Liver (tissue), 3 donors: ENCODE measurements at regions not wholly inside any gene's neighbourhood (a gene's known extent, or its start where the extent isn't known, plus 50 kb on each side); places are given as distances from the start of the nearest gene placed in this dataset.

Source experiments
- ATF3 ChIP-seq: IDR thresholded peaks from 2 replicates; pipeline ENCODE4 v1.6.1; 2016; ENCODE audit warnings: antibody characterized with exemption
- CTCF ChIP-seq: fragments of 150-350 bp; IDR thresholded peaks from 2 replicates; pipeline ENCODE4 v1.5.1; 2017; ENCODE audit warnings: improper control_type of control experiment, low read depth, low read length; ENCODE audit not compliant: missing input control
- FOXA1 ChIP-seq: IDR thresholded peaks from 2 replicates; pipeline ENCODE4 v1.6.1; 2016; ENCODE audit warnings: antibody characterized with exemption
- HNF4A ChIP-seq, 2 donors: conservative IDR thresholded peaks; 2 replicates each; pipeline ENCODE4 v1.6.1; 2016; ENCODE audit warnings: antibody characterized with exemption in 2 of 2, mild to moderate bottlenecking in 2 of 2
- RAD21 ChIP-seq, 2 donors: IDR thresholded peaks; 2 replicates each; pipeline ENCODE4 v1.6.1; 2016; ENCODE audit warnings: antibody characterized with exemption in 2 of 2, mild to moderate bottlenecking in 2 of 2
- TAF1 ChIP-seq: conservative IDR thresholded peaks from 2 replicates; pipeline ENCODE4 v1.6.1; 2016; ENCODE audit warnings: antibody characterized with exemption, mild to moderate bottlenecking
- YY1 ChIP-seq: IDR thresholded peaks from 2 replicates; pipeline ENCODE4 v1.6.1; 2016; ENCODE audit warnings: antibody characterized with exemption, mild to moderate bottlenecking
- TF ChIP-seq, protein P1 (sequence below): IDR thresholded peaks from 2 replicates; pipeline ENCODE4 v1.6.1; 2016; ENCODE audit warnings: antibody characterized with exemption
- TF ChIP-seq, protein P2 (sequence below): IDR thresholded peaks from 2 replicates; pipeline ENCODE4 v1.6.1; 2016; ENCODE audit warnings: antibody characterized with exemption, mild to moderate bottlenecking
- donor health status: healthy.
- donor health status: healthy.

DNA sequence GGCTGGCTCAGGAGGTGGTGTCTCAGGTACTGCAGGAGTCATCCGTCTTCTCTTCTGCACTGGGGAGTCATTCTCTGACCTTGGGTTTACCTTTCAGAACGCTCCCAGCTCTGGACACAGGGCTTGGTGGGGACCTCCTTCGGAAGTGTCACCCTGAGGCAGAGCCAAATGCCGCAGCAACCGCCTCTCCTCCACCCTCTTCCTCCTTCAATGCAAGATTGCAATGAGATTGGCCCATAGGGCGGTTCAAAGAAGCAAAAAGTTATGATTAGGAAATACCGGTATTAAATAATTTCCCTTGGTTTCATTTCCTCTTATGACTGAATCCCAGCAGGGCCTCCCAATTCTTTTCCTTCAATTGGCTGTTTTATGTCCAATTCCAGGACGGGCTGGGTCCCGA lies 178.8 kb downstream of the ACKR3 start:
- no peak for TF ChIP-seq FOXA1
- no peak for TF ChIP-seq CTCF
- no peak for TF ChIP-seq RAD21 (IDR thresholded peaks at IDR 0.05)
- TF ChIP-seq, protein P1, sequence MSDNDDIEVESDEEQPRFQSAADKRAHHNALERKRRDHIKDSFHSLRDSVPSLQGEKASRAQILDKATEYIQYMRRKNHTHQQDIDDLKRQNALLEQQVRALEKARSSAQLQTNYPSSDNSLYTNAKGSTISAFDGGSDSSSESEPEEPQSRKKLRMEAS = no peak
- TF ChIP-seq TAF1 = no peak
- TF ChIP-seq YY1 = no peak
- TF ChIP-seq HNF4A (conservative IDR thresholded peaks at IDR 0.05) = no peak
- TF ChIP-seq, protein P2, sequence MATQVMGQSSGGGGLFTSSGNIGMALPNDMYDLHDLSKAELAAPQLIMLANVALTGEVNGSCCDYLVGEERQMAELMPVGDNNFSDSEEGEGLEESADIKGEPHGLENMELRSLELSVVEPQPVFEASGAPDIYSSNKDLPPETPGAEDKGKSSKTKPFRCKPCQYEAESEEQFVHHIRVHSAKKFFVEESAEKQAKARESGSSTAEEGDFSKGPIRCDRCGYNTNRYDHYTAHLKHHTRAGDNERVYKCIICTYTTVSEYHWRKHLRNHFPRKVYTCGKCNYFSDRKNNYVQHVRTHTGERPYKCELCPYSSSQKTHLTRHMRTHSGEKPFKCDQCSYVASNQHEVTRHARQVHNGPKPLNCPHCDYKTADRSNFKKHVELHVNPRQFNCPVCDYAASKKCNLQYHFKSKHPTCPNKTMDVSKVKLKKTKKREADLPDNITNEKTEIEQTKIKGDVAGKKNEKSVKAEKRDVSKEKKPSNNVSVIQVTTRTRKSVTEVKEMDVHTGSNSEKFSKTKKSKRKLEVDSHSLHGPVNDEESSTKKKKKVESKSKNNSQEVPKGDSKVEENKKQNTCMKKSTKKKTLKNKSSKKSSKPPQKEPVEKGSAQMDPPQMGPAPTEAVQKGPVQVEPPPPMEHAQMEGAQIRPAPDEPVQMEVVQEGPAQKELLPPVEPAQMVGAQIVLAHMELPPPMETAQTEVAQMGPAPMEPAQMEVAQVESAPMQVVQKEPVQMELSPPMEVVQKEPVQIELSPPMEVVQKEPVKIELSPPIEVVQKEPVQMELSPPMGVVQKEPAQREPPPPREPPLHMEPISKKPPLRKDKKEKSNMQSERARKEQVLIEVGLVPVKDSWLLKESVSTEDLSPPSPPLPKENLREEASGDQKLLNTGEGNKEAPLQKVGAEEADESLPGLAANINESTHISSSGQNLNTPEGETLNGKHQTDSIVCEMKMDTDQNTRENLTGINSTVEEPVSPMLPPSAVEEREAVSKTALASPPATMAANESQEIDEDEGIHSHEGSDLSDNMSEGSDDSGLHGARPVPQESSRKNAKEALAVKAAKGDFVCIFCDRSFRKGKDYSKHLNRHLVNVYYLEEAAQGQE = no peak
- TF ChIP-seq ATF3 = no peak
